GM18858 (cell line): ENCODE measurements at regions not wholly inside any gene's neighbourhood (a gene's known extent, or its start where the extent isn't known, plus 50 kb on each side); places are given as distances from the start of the nearest gene placed in this dataset.
"Not testable (repeated sequence)": the region's sequence is repeated elsewhere in the genome, so short reads cannot be mapped to it uniquely, and the experiment has no call there.

Experiments used
- ATAC-seq: cut with Tn5 transposase; IDR thresholded peaks from one replicate; pipeline ENCODE4 v1.9.1; 2021; ENCODE audit not compliant: unreplicated experiment

- ATAC-seq: no peak
Observed at GRCh38 chr22:46040471-46041465, 63.8 kb upstream of the WNT7B start.

- ATAC-seq: no peak
Observed at GRCh38 chr22:46041642-46042041, 64.7 kb upstream of the WNT7B start.

GRCh38 chr22:46042786-46043185 lies 65.8 kb upstream of the WNT7B start:
- no peak for ATAC-seq

- no peak for ATAC-seq
Observed at GRCh38 chr22:46043339-46043738, 66.4 kb upstream of the WNT7B start.

- no peak for ATAC-seq
Observed at GRCh38 chr22:46043816-46044620, 67.1 kb upstream of the WNT7B start.

GRCh38 chr22:46044621-46045458 lies 67.9 kb upstream of the WNT7B start:
- ATAC-seq: no peak

- ATAC-seq: no peak
Observed at GRCh38 chr22:46045459-46046298, 68.7 kb upstream of the WNT7B start.

GRCh38 chr22:46046299-46046685 lies 69.3 kb upstream of the WNT7B start:
- no peak for ATAC-seq

GRCh38 chr22:46047226-46047625 lies 70.3 kb upstream of the WNT7B start:
- no peak for ATAC-seq

GRCh38 chr22:46047841-46048595 lies 71.1 kb upstream of the WNT7B start:
- ATAC-seq: no peak

- not testable (repeated sequence) for ATAC-seq
Observed at GRCh38 chr22:46048661-46049060, 71.7 kb upstream of the WNT7B start.

- no peak for ATAC-seq
Observed at GRCh38 chr22:46049726-46050450, 72.9 kb upstream of the WNT7B start.

- ATAC-seq: no peak
Observed at GRCh38 chr22:46050451-46050845, 73.5 kb upstream of the WNT7B start.

- ATAC-seq: no peak
Observed at GRCh38 chr22:46050916-46051614, 74.1 kb upstream of the WNT7B start.

- ATAC-seq: no peak
Observed at GRCh38 chr22:46051646-46052045, 74.7 kb upstream of the WNT7B start.

- no peak for ATAC-seq
Observed at GRCh38 chr22:46052331-46052771, 75.4 kb upstream of the WNT7B start.

GRCh38 chr22:46052801-46053562 lies 76.0 kb upstream of the WNT7B start:
- ATAC-seq: no peak
